ENCODE measurements at regions not wholly inside any gene's neighbourhood (a gene's known extent, or its start where the extent isn't known, plus 50 kb on each side); places are given as distances from the start of the nearest gene placed in this dataset.
"Not testable (repeated sequence)": the region's sequence is repeated elsewhere in the genome, so short reads cannot be mapped to it uniquely, and the experiment has no call there.

- no peak for DNase-seq
Measured at GRCh38 chr4:136002316-136002715, 1530.0 kb downstream of the PCDH18 start.

DNA sequence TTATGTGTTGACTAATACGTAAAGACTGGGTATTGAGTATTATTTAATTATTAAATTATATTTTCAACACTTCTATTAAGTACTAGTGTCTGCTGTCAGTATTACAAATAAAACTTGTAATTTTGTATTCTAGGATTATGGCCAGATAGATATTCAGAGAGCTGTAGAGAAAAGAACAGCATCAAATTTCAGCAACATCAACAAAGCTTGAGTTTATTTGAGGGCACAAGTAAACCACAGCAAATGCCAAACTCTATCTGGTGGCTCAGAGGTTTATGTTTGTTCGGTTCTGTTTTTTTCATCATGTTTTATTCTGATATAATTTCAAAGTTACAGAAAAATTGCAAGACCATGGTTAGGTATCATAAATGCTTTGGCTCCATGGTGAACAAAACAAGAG lies 1530.5 kb downstream of the PCDH18 start:
- no peak for DNase-seq

GRCh38 chr4:136000246-136000645 lies 1532.0 kb downstream of the PCDH18 start:
- DNase-seq, result no peak

DNA sequence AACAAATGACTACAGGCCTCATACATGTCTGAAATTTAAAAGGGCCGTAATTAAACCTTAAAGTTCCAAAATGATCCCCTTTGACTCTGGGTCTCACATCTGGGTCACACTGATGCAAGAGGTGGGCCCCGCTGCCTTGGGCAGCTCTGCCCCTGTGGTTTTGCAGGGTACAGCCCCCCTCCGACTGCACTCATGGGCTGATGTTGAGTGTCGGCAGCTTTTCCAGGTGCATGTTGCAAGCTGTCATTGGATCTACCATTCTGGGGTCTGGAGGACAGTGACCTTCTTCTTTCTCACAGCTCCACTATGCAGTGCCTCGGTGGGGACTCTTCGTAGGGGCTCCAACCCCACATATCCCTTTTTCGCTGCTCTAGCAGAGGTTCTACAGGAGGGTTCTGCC lies 1537.9 kb downstream of the PCDH18 start:
- no peak for DNase-seq

- no peak for DNase-seq
Measured at GRCh38 chr4:135976860-135977259, 1555.4 kb downstream of the PCDH18 start.

DNA sequence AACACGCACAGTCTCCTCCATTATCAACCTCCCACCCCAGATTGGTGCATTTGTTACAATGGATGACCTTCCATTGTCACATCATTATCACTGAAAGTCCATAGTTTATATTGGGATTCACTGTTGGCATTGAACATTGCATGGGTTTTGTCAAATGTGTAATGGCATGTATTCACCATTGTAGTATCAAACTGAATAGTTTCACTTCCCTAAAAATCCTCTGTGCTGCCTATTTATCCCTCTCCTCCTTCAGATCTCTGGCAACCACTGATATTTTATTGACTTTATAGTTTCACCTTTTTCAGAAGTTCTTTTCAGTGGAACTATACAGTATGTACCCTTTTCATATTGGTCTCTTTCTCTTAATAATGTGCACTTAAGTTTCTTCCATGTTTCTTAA lies 1565.4 kb downstream of the PCDH18 start:
- DNase-seq, result no peak

DNA sequence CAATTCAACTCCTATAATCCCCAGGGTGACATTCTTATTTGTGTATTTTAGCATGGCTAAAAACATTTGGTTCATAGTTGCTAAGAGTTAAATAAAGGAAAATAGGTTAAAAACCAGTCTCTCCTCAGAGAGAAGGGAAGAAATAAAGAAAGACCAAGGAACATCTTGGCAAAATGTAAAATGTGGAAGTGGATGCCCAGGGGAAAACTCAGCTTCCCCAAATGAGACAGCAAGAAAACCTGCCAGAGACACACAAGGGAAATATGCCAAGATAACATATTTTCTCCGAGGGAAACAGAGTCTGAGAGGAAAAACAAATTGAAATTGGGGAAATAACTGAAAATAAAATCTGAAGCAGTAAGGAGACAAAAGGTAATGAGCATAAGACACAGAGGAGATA lies 1569.3 kb downstream of the PCDH18 start:
- no peak for DNase-seq

DNA sequence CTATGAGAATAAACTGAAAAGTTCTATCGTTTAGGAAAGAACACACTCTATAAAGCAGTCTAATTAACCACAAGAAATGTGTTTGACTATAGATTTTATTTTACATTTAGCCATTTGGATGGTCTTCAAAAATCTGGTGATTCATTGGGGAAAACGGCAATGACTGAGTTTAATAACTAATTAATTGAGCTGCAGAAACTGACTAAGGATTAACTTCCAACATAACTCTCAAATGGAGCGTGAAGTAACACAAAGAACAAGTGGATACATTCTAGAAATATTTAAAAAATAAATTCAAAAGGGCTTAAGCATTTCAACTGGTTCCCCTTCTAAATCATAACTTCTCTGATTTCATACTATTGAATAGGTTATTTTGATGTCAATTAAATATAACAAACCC lies 1582.4 kb downstream of the PCDH18 start:
- DNase-seq, result no peak

- no peak for DNase-seq
Measured at GRCh38 chr4:135948797-135949196, 1583.5 kb downstream of the PCDH18 start.

GRCh38 chr4:135941671-135942070 lies 1590.6 kb downstream of the PCDH18 start:
- DNase-seq, result no peak

GRCh38 chr4:135934026-135934425 lies 1598.3 kb downstream of the PCDH18 start:
- no peak for DNase-seq

- no peak for DNase-seq
Measured at GRCh38 chr4:135927651-135928050, 1604.6 kb downstream of the PCDH18 start.

DNA sequence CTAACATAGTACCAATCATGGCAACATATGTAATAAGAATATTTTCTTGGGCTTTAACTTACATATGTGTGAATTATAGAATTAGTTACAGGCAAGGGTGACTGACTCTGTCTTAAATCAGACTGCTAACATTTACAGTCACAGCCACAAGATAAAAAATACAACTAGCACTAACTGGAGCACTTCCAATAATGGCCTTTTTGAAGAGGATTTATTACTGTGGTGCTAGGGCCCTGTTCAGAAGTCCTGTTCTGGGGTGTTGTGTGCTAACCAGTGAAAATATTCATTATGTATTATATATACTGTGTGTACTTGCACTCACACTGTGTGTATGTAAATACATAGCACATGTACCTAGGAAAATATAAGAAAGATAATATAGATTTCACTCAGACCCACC lies 1611.2 kb downstream of the PCDH18 start:
- DNase-seq, result no peak

DNA sequence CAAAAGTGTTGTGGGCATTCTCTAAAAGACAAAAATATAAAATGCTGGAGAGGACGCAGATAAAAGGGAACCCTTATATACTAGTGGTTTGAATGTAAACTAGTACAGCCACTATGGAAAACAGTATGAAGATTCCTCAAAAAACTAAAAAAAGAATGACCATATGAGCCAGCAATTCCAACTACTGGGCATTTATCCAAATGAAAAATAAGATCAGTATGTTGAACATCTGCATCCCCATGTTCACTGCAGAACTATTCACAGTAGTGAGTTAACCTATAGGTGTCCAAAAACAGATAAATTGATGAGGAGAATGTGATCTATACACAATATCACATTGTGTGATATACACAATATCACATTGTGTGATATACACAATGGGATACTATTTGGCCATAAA lies 1615.3 kb downstream of the PCDH18 start:
- DNase-seq, result no peak

DNA sequence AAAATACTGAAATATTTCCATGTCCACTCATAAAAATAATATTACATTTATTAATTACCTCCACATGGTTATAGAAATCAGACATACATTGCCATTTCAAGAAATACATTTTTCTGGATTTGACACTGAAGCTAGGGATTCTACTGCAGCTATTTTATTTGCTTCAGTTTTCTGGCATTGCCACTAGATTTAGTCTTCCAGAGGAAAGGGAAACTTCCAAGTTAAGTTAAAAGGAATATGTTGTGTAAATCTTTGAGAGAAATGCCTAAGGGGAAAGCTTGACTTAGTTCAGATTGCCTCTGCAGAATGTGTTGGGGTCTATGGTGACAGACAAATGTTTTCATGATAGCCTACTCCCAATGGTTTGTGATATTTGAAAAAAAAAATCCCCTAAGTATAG lies 1631.3 kb downstream of the PCDH18 start:
- DNase-seq, result no peak

- not testable (repeated sequence) for DNase-seq
Measured at GRCh38 chr4:135864304-135864703, 1662.7 kb upstream of the PABPC4L start.

DNA sequence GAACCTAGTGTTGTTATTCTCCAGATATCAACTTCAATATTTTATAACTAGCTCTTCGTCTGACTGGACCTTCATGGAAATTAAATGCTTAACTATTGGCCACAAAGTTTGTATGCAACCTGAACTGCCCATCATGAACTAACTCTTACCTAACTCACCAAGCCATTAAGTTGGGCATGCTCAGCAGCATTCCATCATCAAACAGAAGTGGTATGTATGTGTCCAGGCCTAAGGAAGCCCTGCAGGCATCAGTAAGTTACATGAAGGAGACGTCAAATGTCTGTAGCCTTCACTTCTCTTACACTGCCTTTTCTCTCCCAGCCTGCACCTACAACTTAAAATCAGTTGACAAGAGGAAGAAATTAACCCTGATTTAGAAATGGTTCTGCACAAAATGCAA lies 1639.2 kb upstream of the PABPC4L start:
- no peak for DNase-seq

GRCh38 chr4:135839712-135840111 lies 1638.1 kb upstream of the PABPC4L start:
- no peak for DNase-seq

- no peak for DNase-seq
Measured at GRCh38 chr4:135838889-135839288, 1637.3 kb upstream of the PABPC4L start.

- no peak for DNase-seq
Measured at GRCh38 chr4:135834471-135834870, 1632.9 kb upstream of the PABPC4L start.

DNA sequence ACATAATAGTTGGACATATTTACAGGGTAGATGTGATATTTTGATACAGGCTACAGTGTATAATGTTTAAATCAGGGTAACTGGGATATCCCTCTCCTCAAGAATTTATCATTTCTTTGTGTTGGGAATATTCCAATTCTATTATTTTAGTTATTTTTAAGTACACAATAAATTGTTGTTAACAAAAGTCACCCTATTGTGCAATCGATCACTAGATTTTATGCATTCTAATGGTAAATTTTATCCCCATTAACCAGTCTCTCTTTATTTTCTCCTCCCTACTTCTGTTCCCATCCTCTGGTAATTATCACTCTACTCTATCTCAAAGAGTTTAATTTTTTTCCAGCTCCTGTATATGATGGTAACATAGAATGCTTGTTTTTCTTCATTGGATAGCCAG lies 1631.9 kb upstream of the PABPC4L start:
- no peak for DNase-seq

DNA sequence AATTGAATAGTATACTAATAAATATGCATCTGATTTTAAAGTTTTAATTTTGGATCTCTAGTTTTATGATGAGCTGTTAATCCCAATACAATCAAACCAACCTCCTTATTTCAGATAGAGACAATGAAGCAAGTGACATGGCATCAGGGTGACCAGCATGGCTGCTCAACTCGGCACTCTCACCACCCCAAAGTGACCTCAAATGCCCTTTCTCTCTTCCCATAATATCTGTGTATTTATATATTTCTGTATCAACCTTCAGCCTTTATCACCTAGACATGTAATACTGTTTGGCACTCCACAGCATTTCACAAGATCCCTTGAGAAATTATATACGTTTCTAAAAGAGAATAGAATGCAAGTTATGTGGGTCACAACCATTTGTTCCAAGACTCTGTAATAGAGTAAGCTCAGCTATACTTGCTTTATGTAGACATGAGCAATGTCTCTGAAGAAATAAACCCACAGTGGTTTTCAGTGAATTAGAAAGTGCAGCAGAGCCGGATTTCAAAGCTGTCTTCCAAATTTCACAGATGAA lies 1623.2 kb upstream of the PABPC4L start:
- no peak for DNase-seq

- no peak for DNase-seq
Measured at GRCh38 chr4:135804785-135805184, 1603.2 kb upstream of the PABPC4L start.

GRCh38 chr4:135777361-135777760 lies 1575.8 kb upstream of the PABPC4L start:
- DNase-seq, result no peak

GRCh38 chr4:135775909-135776308 lies 1574.3 kb upstream of the PABPC4L start:
- DNase-seq, result no peak

- DNase-seq, result no peak
Measured at GRCh38 chr4:135770505-135770904, 1568.9 kb upstream of the PABPC4L start.

All from inflammatory macrophage treated with lipopolysaccharide for 4 hours (primary cell).